Activated naive CD8-positive, alpha-beta T cell treated with anti-CD3 and anti-CD28 coated beads, Interleukin-2, amount 10 ng/mL, durations not matched to agents 7 days and 5 days (primary cell): ENCODE measurements at regions not wholly inside any gene's neighbourhood (a gene's known extent, or its start where the extent isn't known, plus 50 kb on each side); places are given as distances from the start of the nearest gene placed in this dataset.

Experiments used
- ATAC-seq: fragments of 150-1000 bp; cut with Tn5 transposase; one replicate; pipeline ENCODE4 v1.10.0; 2021; ENCODE audit warnings: low read depth, moderate library complexity
- POLR2A ChIA-PET: fragments of 350-600 bp; sonication (Branson Sonifier 250); formaldehyde crosslinking; loops from one replicate; lab custom pipeline; 2021; ENCODE audit warnings: antibody characterized with exemption; lab: Charles Lee
- DNase-seq: peaks from one replicate; pipeline ENCODE4 v3.0.0; 2021
- H3K27ac Mint-ChIP-seq: one replicate; pipeline ENCODE4 v1.8.0; 2022; ENCODE audit warnings: mild to moderate bottlenecking, mixed read lengths
- H3K27me3 Mint-ChIP-seq: one replicate; pipeline ENCODE4 v1.8.0; 2022; ENCODE audit warnings: mild to moderate bottlenecking, moderate library complexity, mixed read lengths
- H3K36me3 Mint-ChIP-seq: one replicate; pipeline ENCODE4 v1.8.0; 2021; ENCODE audit warnings: mild to moderate bottlenecking, mixed read lengths
- H3K4me1 Mint-ChIP-seq: one replicate; pipeline ENCODE4 v1.8.0; 2021; ENCODE audit warnings: mixed read lengths
- H3K4me3 Mint-ChIP-seq: one replicate; pipeline ENCODE4 v1.8.0; 2022; ENCODE audit warnings: mild to moderate bottlenecking, moderate library complexity, mixed read lengths
- H3K9me3 Mint-ChIP-seq: one replicate; pipeline ENCODE4 v1.8.0; 2021; ENCODE audit warnings: mixed read lengths

GRCh38 chr6:71510057-71510713 lies 221.6 kb downstream of the OGFRL1 start:
- H3K4me1 Mint-ChIP-seq, result no peaks in the 10 kb centered on the region
- POLR2A ChIA-PET, result no interaction called here
- no peaks in the 10 kb centered on the region for H3K36me3 Mint-ChIP-seq
- no peak for ATAC-seq
- no peak overlapping the region for H3K4me3 Mint-ChIP-seq
- H3K27ac Mint-ChIP-seq, result no peak overlapping the region
- no peaks in the 10 kb centered on the region for H3K9me3 Mint-ChIP-seq
- no peaks in the 10 kb centered on the region for H3K27me3 Mint-ChIP-seq
- DNase-seq, result no peak

GRCh38 chr6:71510856-71511255 lies 222.2 kb downstream of the OGFRL1 start:
- no peak for DNase-seq
- Mint-ChIP-seq H3K36me3 (no peaks in the 10 kb centered on the region), H3K4me1 (no peaks in the 10 kb centered on the region), H3K9me3 (no peaks in the 10 kb centered on the region), H3K4me3 (no peak overlapping the region), H3K27ac (no peak overlapping the region), H3K27me3 (no peaks in the 10 kb centered on the region)
- ATAC-seq, result no peak
- POLR2A ChIA-PET, result no interaction called here

- Mint-ChIP-seq H3K27ac (no peak overlapping the region), H3K4me3 (no peak overlapping the region), H3K36me3 (no peaks in the 10 kb centered on the region), H3K9me3 (no peaks in the 10 kb centered on the region), H3K27me3 (no peaks in the 10 kb centered on the region), H3K4me1 (no peaks in the 10 kb centered on the region)
- no peak for DNase-seq
- POLR2A ChIA-PET, result no interaction called here
- no peak for ATAC-seq
Observed at GRCh38 chr6:71512256-71512655, 223.6 kb downstream of the OGFRL1 start.

- POLR2A ChIA-PET, result no interaction called here
- no peak for DNase-seq
- Mint-ChIP-seq H3K4me1 (no peaks in the 10 kb centered on the region), H3K4me3 (no peak overlapping the region), H3K36me3 (no peaks in the 10 kb centered on the region), H3K9me3 (no peaks in the 10 kb centered on the region), H3K27ac (no peak overlapping the region), H3K27me3 (no peaks in the 10 kb centered on the region)
- ATAC-seq, result no peak
Observed at GRCh38 chr6:71513036-71513435, 224.4 kb downstream of the OGFRL1 start.

- peaks cover 3% of the 10 kb centered on the region for H3K27me3 Mint-ChIP-seq
- DNase-seq (no peak), ATAC-seq (no peak)
- POLR2A ChIA-PET, result no interaction called here
- no peak overlapping the region for H3K27ac Mint-ChIP-seq
- H3K4me3 Mint-ChIP-seq, result no peak overlapping the region
- H3K36me3 Mint-ChIP-seq, result no peaks in the 10 kb centered on the region
- no peaks in the 10 kb centered on the region for H3K9me3 Mint-ChIP-seq
- no peaks in the 10 kb centered on the region for H3K4me1 Mint-ChIP-seq
Observed at GRCh38 chr6:71523548-71523947, 234.9 kb downstream of the OGFRL1 start.

GRCh38 chr6:71524201-71524600 lies 235.6 kb downstream of the OGFRL1 start:
- Mint-ChIP-seq H3K27me3 (peaks cover 3% of the 10 kb centered on the region), H3K36me3 (no peaks in the 10 kb centered on the region), H3K9me3 (no peaks in the 10 kb centered on the region), H3K27ac (no peak overlapping the region), H3K4me1 (no peaks in the 10 kb centered on the region), H3K4me3 (no peak overlapping the region)
- POLR2A ChIA-PET, result no interaction called here
- no peak for DNase-seq
- ATAC-seq, result no peak

- Mint-ChIP-seq H3K27ac (no peak overlapping the region), H3K4me3 (no peak overlapping the region), H3K36me3 (no peaks in the 10 kb centered on the region), H3K27me3 (peaks cover 3% of the 10 kb centered on the region), H3K4me1 (no peaks in the 10 kb centered on the region), H3K9me3 (no peaks in the 10 kb centered on the region)
- ATAC-seq (no peak), DNase-seq (no peak)
- POLR2A ChIA-PET, result no interaction called here
Observed at GRCh38 chr6:71527886-71528285, 239.3 kb downstream of the OGFRL1 start.

- Mint-ChIP-seq H3K36me3 (no peaks in the 10 kb centered on the region), H3K27me3 (no peaks in the 10 kb centered on the region), H3K9me3 (no peaks in the 10 kb centered on the region), H3K4me1 (no peaks in the 10 kb centered on the region), H3K4me3 (no peak overlapping the region), H3K27ac (no peak overlapping the region)
- ATAC-seq (no peak), DNase-seq (no peak)
- POLR2A ChIA-PET, result no interaction called here
Observed at GRCh38 chr6:71529026-71529425, 240.4 kb downstream of the OGFRL1 start.

- H3K36me3 Mint-ChIP-seq, result no peaks in the 10 kb centered on the region
- H3K4me3 Mint-ChIP-seq, result no peak overlapping the region
- POLR2A ChIA-PET, result no interaction called here
- H3K4me1 Mint-ChIP-seq, result no peaks in the 10 kb centered on the region
- no peaks in the 10 kb centered on the region for H3K9me3 Mint-ChIP-seq
- H3K27me3 Mint-ChIP-seq, result peaks cover 2% of the 10 kb centered on the region
- H3K27ac Mint-ChIP-seq, result no peak overlapping the region
- no peak for ATAC-seq
- DNase-seq, result no peak
Observed at GRCh38 chr6:71529769-71530168, 241.2 kb downstream of the OGFRL1 start.

GRCh38 chr6:71531006-71531405 lies 242.4 kb downstream of the OGFRL1 start:
- Mint-ChIP-seq H3K27me3 (peaks cover 6% of the 10 kb centered on the region), H3K4me1 (no peaks in the 10 kb centered on the region), H3K4me3 (no peak overlapping the region), H3K27ac (no peak overlapping the region), H3K36me3 (no peaks in the 10 kb centered on the region), H3K9me3 (no peaks in the 10 kb centered on the region)
- POLR2A ChIA-PET, result no interaction called here
- DNase-seq (no peak), ATAC-seq (no peak)

GRCh38 chr6:71531841-71532240 lies 243.2 kb downstream of the OGFRL1 start:
- Mint-ChIP-seq H3K9me3 (no peaks in the 10 kb centered on the region), H3K27ac (no peak overlapping the region), H3K27me3 (peaks cover 6% of the 10 kb centered on the region)

GRCh38 chr6:71533939-71534379 lies 245.3 kb downstream of the OGFRL1 start:
- Mint-ChIP-seq H3K4me3 (no peak overlapping the region), H3K4me1 (no peaks in the 10 kb centered on the region), H3K36me3 (no peaks in the 10 kb centered on the region), H3K9me3 (no peaks in the 10 kb centered on the region), H3K27me3 (peaks cover 6% of the 10 kb centered on the region), H3K27ac (no peak overlapping the region)
- no peak for DNase-seq
- no peak for ATAC-seq
- POLR2A ChIA-PET, result no interaction called here

More at GRCh38 chr6:71531841-71532240, 243.2 kb downstream of the OGFRL1 start:
- Mint-ChIP-seq H3K36me3 (no peaks in the 10 kb centered on the region), H3K4me1 (no peaks in the 10 kb centered on the region), H3K4me3 (no peak overlapping the region)
- ATAC-seq (no peak), DNase-seq (no peak)
- POLR2A ChIA-PET, result no interaction called here

GRCh38 chr6:71534921-71535320 lies 246.3 kb downstream of the OGFRL1 start:
- POLR2A ChIA-PET, result no interaction called here
- H3K9me3 Mint-ChIP-seq, result no peaks in the 10 kb centered on the region
- no peaks in the 10 kb centered on the region for H3K4me1 Mint-ChIP-seq
- H3K4me3 Mint-ChIP-seq, result no peak overlapping the region
- DNase-seq (no peak), ATAC-seq (no peak)
- H3K36me3 Mint-ChIP-seq, result no peaks in the 10 kb centered on the region
- peaks cover 6% of the 10 kb centered on the region for H3K27me3 Mint-ChIP-seq
- H3K27ac Mint-ChIP-seq, result no peak overlapping the region

- ATAC-seq, result no peak
- Mint-ChIP-seq H3K4me3 (no peak overlapping the region), H3K4me1 (no peaks in the 10 kb centered on the region), H3K27me3 (peaks cover 6% of the 10 kb centered on the region), H3K36me3 (no peaks in the 10 kb centered on the region), H3K27ac (no peak overlapping the region), H3K9me3 (no peaks in the 10 kb centered on the region)
- POLR2A ChIA-PET, result no interaction called here
- DNase-seq, result no peak
Observed at GRCh38 chr6:71537717-71538116, 249.1 kb downstream of the OGFRL1 start.

- peaks cover 2% of the 10 kb centered on the region for H3K27me3 Mint-ChIP-seq
- no peak for ATAC-seq
- DNase-seq, result no peak
- H3K36me3 Mint-ChIP-seq, result no peaks in the 10 kb centered on the region
- H3K9me3 Mint-ChIP-seq, result no peaks in the 10 kb centered on the region
- POLR2A ChIA-PET, result no interaction called here
- H3K4me3 Mint-ChIP-seq, result no peak overlapping the region
- H3K27ac Mint-ChIP-seq, result no peak overlapping the region
- H3K4me1 Mint-ChIP-seq, result no peaks in the 10 kb centered on the region
Observed at GRCh38 chr6:71544028-71544427, 255.4 kb downstream of the OGFRL1 start.
